NCI-H1417 treated with DMSO at 0.1 percent for 48 hours (cell line): ENCODE measurements at regions not wholly inside any gene's neighbourhood (a gene's known extent, or its start where the extent isn't known, plus 50 kb on each side); places are given as distances from the start of the nearest gene placed in this dataset.
"Not testable (repeated sequence)": the region's sequence is repeated elsewhere in the genome, so short reads cannot be mapped to it uniquely, and the experiment has no call there.

Source experiments
- DNase-seq: peaks from one replicate; lab custom pipeline; 2025; lab: John Stamatoyannopoulos, UW

- no peak for DNase-seq
Observed at GRCh38 chr6:169101036-169101805, 152.4 kb downstream of the THBS2 start.

GRCh38 chr6:169099411-169100202 is 154.0 kb downstream of the THBS2 start:
- DNase-seq = no peak

- DNase-seq = not testable (repeated sequence)
Observed at GRCh38 chr6:169098651-169099050, 155.0 kb downstream of the THBS2 start.

- no peak for DNase-seq
Observed at GRCh38 chr6:169098116-169098515, 155.5 kb downstream of the THBS2 start.

- DNase-seq = no peak
Observed at GRCh38 chr6:169097381-169097959, 156.2 kb downstream of the THBS2 start.

- no peak for DNase-seq
Observed at GRCh38 chr6:169096388-169096787, 157.3 kb downstream of the THBS2 start.

GRCh38 chr6:169095153-169095552 is 158.5 kb downstream of the THBS2 start:
- DNase-seq = no peak

- no peak for DNase-seq
Observed at GRCh38 chr6:169094552-169094950, 159.1 kb downstream of the THBS2 start.

GRCh38 chr6:169093770-169094551 is 159.7 kb downstream of the THBS2 start:
- no peak for DNase-seq

- DNase-seq = no peak
Observed at GRCh38 chr6:169093066-169093723, 160.5 kb downstream of the THBS2 start.

- no peak for DNase-seq
Observed at GRCh38 chr6:169092375-169092774, 161.3 kb downstream of the THBS2 start.

- DNase-seq = not testable (repeated sequence)
Observed at GRCh38 chr6:169090514-169091127, 163.0 kb downstream of the THBS2 start.

GRCh38 chr6:169088762-169089161 is 164.9 kb downstream of the THBS2 start:
- DNase-seq = no peak

GRCh38 chr6:169087443-169088041 is 166.1 kb downstream of the THBS2 start:
- DNase-seq = no peak

GRCh38 chr6:169086616-169087015 is 167.0 kb downstream of the THBS2 start:
- not testable (repeated sequence) for DNase-seq

- DNase-seq = no peak
Observed at GRCh38 chr6:169086020-169086419, 167.6 kb downstream of the THBS2 start.

GRCh38 chr6:169085466-169085865 is 168.2 kb downstream of the THBS2 start:
- no peak for DNase-seq

GRCh38 chr6:169084557-169084956 is 169.1 kb downstream of the THBS2 start:
- DNase-seq = not testable (repeated sequence)

- DNase-seq = no peak
Observed at GRCh38 chr6:169084067-169084466, 169.6 kb downstream of the THBS2 start.

GRCh38 chr6:169083508-169083874 is 170.2 kb downstream of the THBS2 start:
- no peak for DNase-seq
